Suprapubic skin (tissue), 4 donors: ENCODE measurements at regions not wholly inside any gene's neighbourhood (a gene's known extent, or its start where the extent isn't known, plus 50 kb on each side); places are given as distances from the start of the nearest gene placed in this dataset.

Experiments used
- DNase-seq, 2 donors: peaks; one replicate each; pipeline ENCODE4 v3.0.0-alpha.2; 2019; ENCODE audit warnings: low spot score in 2 of 2
- H3K27ac ChIP-seq: fragments of 200-600 bp; sonication (generic); one replicate; pipeline ENCODE4 v1.5.1; 2019
- H3K27me3 ChIP-seq: fragments of 200-600 bp; sonication (generic); one replicate; pipeline ENCODE4 v1.5.1; 2019
- H3K36me3 ChIP-seq: fragments of 200-600 bp; sonication (generic); one replicate; pipeline ENCODE4 v1.5.1; 2019
- H3K4me1 ChIP-seq: fragments of 200-600 bp; sonication (generic); one replicate; pipeline ENCODE4 v1.5.1; 2019
- H3K4me3 ChIP-seq: fragments of 200-600 bp; sonication (generic); one replicate; pipeline ENCODE4 v1.5.1; 2019; ENCODE audit warnings: mild to moderate bottlenecking
- H3K9me3 ChIP-seq: fragments of 200-600 bp; sonication (generic); one replicate; pipeline ENCODE4 v1.5.1; 2019
- EP300 ChIP-seq: sonication (generic); formaldehyde crosslinking; IDR thresholded peaks from one replicate; pipeline ENCODE4 v1.6.1; 2017; ENCODE audit warnings: antibody characterized with exemption
- POLR2A ChIP-seq, 2 donors: fragments of 450-650 bp; IDR thresholded peaks; one replicate each; pipeline ENCODE4 v1.6.1; 2017; ENCODE audit warnings: antibody characterized with exemption in 2 of 2, mild to moderate bottlenecking in 2 of 2, moderate library complexity in 2 of 2
- POLR2AphosphoS5 ChIP-seq, 3 donors: sonication (generic); formaldehyde crosslinking; IDR thresholded peaks; one replicate each; pipeline ENCODE4 v1.6.1; 2017; ENCODE audit warnings: antibody characterized with exemption in 3 of 3
- WGBS: methylation state at CpG from one replicate; pipeline ENCODE4 v1.1.5; 2018; 5-methylcytosine and 5-hydroxymethylcytosine counted together
- TF ChIP-seq, protein P1 (sequence below), 2 donors: fragments of 200-600 bp in 1 of 2; fragments of 450-650 bp in 1 of 2; sonication (generic) in 1 of 2; IDR thresholded peaks; one replicate each; pipeline ENCODE4 v1.5.1; 2016 to 2019; ENCODE audit warnings: antibody characterized with exemption in 2 of 2, mild to moderate bottlenecking in 1 of 2, moderate library complexity in 1 of 2

DNA sequence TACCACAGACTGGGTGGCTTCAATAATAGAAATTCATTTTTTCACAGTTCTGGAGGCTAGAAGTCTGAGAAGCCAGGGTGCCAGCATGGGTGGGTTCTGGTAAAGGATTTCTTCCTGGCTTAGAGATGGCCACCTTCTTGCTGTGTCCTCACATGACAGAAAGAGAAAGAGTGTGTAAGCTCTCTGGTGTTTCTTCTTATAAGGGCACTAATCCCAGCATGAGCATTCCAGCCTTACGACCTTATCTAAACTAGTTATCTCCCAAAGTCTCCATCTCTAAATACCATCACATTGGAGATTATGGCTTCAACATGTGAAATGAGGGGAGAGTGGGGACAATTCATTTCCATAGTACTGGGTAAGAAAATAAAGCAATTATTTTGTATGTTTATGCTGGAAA is 226.5 kb upstream of the TUSC1 start:
- H3K4me1 ChIP-seq, result no peaks in the 10 kb centered on the region
- no peak for DNase-seq
- no peak for TF ChIP-seq EP300
- TF ChIP-seq, protein P1, sequence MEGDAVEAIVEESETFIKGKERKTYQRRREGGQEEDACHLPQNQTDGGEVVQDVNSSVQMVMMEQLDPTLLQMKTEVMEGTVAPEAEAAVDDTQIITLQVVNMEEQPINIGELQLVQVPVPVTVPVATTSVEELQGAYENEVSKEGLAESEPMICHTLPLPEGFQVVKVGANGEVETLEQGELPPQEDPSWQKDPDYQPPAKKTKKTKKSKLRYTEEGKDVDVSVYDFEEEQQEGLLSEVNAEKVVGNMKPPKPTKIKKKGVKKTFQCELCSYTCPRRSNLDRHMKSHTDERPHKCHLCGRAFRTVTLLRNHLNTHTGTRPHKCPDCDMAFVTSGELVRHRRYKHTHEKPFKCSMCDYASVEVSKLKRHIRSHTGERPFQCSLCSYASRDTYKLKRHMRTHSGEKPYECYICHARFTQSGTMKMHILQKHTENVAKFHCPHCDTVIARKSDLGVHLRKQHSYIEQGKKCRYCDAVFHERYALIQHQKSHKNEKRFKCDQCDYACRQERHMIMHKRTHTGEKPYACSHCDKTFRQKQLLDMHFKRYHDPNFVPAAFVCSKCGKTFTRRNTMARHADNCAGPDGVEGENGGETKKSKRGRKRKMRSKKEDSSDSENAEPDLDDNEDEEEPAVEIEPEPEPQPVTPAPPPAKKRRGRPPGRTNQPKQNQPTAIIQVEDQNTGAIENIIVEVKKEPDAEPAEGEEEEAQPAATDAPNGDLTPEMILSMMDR (IDR thresholded peaks at IDR 0.05), result no peak
- TF ChIP-seq POLR2AphosphoS5 (IDR thresholded peaks at IDR 0.05), result no peak
- no peak for TF ChIP-seq POLR2A (IDR thresholded peaks at IDR 0.05)
- no peaks in the 10 kb centered on the region for H3K27me3 ChIP-seq
- no peak overlapping the region for H3K4me3 ChIP-seq
- 75% methylated on average over 1 of the region's 1 CpG for WGBS
- no peaks in the 10 kb centered on the region for H3K9me3 ChIP-seq
- H3K27ac ChIP-seq, result no peak overlapping the region
- H3K36me3 ChIP-seq, result no peaks in the 10 kb centered on the region

DNA sequence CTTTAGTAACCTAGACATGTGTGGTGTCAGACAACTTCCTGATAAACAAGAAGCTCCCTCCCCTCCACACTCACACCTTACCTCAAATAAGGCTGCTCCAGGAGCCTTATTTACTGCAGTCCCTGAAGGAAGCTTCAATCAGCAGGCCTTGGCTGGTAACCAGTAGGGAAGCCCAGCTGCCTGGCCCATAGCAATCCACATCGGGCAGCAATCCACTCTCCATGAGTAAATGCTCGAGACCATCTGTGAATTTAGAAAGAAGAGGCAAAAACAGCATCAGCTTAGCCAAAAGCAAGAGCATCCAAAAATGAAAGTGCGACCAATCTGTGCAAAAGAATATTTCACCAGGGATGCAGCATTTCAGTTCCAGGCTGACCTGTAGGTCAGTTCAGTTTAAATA is 213.3 kb upstream of the TUSC1 start:
- 29% methylated on average over 3 of the region's 3 CpGs for WGBS
- TF ChIP-seq EP300 (no peak), POLR2A (IDR thresholded peaks at IDR 0.05) (no peak), POLR2AphosphoS5 (IDR thresholded peaks at IDR 0.05) (no peak)
- TF ChIP-seq, protein P1 (IDR thresholded peaks at IDR 0.05), result no peak
- Histone ChIP-seq H3K36me3 (no peaks in the 10 kb centered on the region), H3K4me1 (no peaks in the 10 kb centered on the region), H3K27ac (no peak overlapping the region), H3K27me3 (no peaks in the 10 kb centered on the region), H3K4me3 (no peak overlapping the region), H3K9me3 (no peaks in the 10 kb centered on the region)
- DNase-seq, result no peak

DNA sequence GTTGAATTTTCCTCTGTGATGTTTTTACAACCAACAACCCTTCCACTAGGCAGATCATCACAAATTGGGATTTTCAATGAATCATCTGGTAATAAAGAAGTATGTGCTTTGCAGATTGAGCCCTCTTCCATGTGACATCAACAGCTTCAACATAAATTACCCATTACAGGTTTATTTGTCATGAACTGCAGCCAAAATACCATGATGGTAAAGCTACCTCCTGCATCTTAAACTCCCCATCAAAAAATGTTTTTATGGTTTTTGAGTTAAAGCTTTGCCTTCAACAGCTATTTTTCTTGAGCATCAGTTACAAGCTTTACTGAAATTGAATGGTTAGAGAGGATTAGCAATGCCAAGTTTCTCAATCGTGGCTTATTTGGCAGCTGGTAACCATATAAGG is 211.4 kb upstream of the TUSC1 start:
- Histone ChIP-seq H3K27ac (no peak overlapping the region), H3K4me1 (no peaks in the 10 kb centered on the region), H3K36me3 (no peaks in the 10 kb centered on the region), H3K9me3 (no peaks in the 10 kb centered on the region), H3K4me3 (no peak overlapping the region), H3K27me3 (no peaks in the 10 kb centered on the region)
- WGBS, result 49% methylated on average over 1 of the region's 1 CpG
- TF ChIP-seq, protein P1 (IDR thresholded peaks at IDR 0.05), result no peak
- no peak for DNase-seq

DNA sequence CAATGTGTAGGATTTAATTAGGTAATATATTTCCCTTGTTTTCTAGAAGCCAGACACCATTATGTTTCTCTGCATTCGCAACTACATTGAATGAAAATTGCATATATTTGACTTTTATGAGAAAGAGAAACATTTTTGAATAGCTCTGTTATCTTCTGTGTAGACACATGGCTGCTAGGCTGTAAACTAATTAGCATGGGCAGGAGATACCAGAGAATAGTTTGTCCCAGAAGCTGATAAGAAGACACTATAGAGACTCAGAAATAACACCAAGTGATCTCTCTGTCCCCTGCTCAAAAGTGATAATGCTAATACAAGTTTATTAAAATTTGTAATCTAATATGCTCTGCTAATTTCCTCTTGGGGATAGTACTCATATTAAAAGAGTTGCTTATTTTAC is 198.0 kb upstream of the TUSC1 start:
- Histone ChIP-seq H3K4me3 (no peak overlapping the region), H3K4me1 (no peaks in the 10 kb centered on the region), H3K27ac (no peak overlapping the region), H3K9me3 (no peaks in the 10 kb centered on the region), H3K36me3 (no peaks in the 10 kb centered on the region), H3K27me3 (no peaks in the 10 kb centered on the region)
- TF ChIP-seq, protein P1 (IDR thresholded peaks at IDR 0.05), result no peak
- TF ChIP-seq POLR2A (IDR thresholded peaks at IDR 0.05) (no peak), POLR2AphosphoS5 (IDR thresholded peaks at IDR 0.05) (no peak), EP300 (no peak)
- no peak for DNase-seq
- 92% methylated on average over 1 of the region's 1 CpG for WGBS

DNA sequence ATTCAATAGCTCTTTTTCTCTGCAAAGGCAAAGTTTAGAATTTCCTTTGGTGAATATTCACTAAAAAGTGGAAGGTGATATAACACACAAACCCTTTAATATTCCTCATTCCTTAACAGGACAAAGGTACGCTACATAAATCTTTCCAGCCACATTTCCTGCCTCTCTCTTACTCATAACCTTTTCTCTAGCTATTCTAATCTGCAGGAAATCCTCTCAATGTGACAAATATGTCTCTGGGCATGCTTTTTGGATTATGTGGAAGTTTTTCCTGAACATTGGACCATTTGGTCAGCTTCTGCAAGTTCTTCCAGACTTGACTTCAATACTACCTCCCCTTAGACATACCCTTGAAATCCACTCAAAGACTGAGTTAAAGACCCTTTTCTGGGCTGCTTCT is 186.3 kb upstream of the TUSC1 start:
- H3K4me3 ChIP-seq, result no peak overlapping the region
- no peaks in the 10 kb centered on the region for H3K4me1 ChIP-seq
- 74% methylated on average over 1 of the region's 1 CpG for WGBS
- no peak for TF ChIP-seq EP300
- TF ChIP-seq POLR2AphosphoS5 (IDR thresholded peaks at IDR 0.05), result no peak
- TF ChIP-seq, protein P1 (IDR thresholded peaks at IDR 0.05), result no peak
- no peak for TF ChIP-seq POLR2A (IDR thresholded peaks at IDR 0.05)
- H3K9me3 ChIP-seq, result no peaks in the 10 kb centered on the region
- no peaks in the 10 kb centered on the region for H3K27me3 ChIP-seq
- no peaks in the 10 kb centered on the region for H3K36me3 ChIP-seq
- H3K27ac ChIP-seq, result no peak overlapping the region
- DNase-seq, result no peak
